Sigmoid colon (tissue), 4 donors: ENCODE measurements at regions not wholly inside any gene's neighbourhood (a gene's known extent, or its start where the extent isn't known, plus 50 kb on each side); places are given as distances from the start of the nearest gene placed in this dataset.

Experiments
- CTCF ChIP-seq, 4 experiments: fragments of 450-650 bp in 3 of 4; fragments of 200-600 bp in 1 of 4; IDR thresholded peaks; one replicate each; pipeline ENCODE4 v1.5.1; 2016 to 2019; ENCODE audit warnings: antibody characterized with exemption in 4 of 4, mild to moderate bottlenecking in 3 of 4, moderate library complexity in 2 of 4
- EP300 ChIP-seq, 4 donors: sonication (generic); formaldehyde crosslinking; IDR thresholded peaks; one replicate each; pipeline ENCODE4 v1.6.1; 2017; ENCODE audit warnings: antibody characterized with exemption in 4 of 4
- POLR2A ChIP-seq, 2 donors: fragments of 450-650 bp; IDR thresholded peaks; one replicate each; pipeline ENCODE4 v1.6.1; 2016; ENCODE audit warnings: antibody characterized with exemption in 2 of 2, mild to moderate bottlenecking in 2 of 2, moderate library complexity in 2 of 2
- POLR2AphosphoS5 ChIP-seq, 4 donors: sonication (generic); formaldehyde crosslinking; IDR thresholded peaks; one replicate each; pipeline ENCODE4 v1.6.1; 2017; ENCODE audit warnings: antibody characterized with exemption in 4 of 4

- TF ChIP-seq CTCF (IDR thresholded peaks at IDR 0.05), result no peak
- TF ChIP-seq POLR2AphosphoS5 (IDR thresholded peaks at IDR 0.05), result no peak
- no peak for TF ChIP-seq POLR2A (IDR thresholded peaks at IDR 0.05)
- no peak for TF ChIP-seq EP300 (IDR thresholded peaks at IDR 0.05)
These were observed 306.8 kb downstream of the LMBRD1 start for GRCh38 chr6:69489970-69490369.
